Fibroblast of upper back skin (primary cell): ENCODE measurements at regions not wholly inside any gene's neighbourhood (a gene's known extent, or its start where the extent isn't known, plus 50 kb on each side); places are given as distances from the start of the nearest gene placed in this dataset.
"Not testable (repeated sequence)": the region's sequence is repeated elsewhere in the genome, so short reads cannot be mapped to it uniquely, and the experiment has no call there.

Source experiments
- DNase-seq: peaks from one replicate; pipeline ENCODE4 v3.0.0-alpha.2; 2013

DNA sequence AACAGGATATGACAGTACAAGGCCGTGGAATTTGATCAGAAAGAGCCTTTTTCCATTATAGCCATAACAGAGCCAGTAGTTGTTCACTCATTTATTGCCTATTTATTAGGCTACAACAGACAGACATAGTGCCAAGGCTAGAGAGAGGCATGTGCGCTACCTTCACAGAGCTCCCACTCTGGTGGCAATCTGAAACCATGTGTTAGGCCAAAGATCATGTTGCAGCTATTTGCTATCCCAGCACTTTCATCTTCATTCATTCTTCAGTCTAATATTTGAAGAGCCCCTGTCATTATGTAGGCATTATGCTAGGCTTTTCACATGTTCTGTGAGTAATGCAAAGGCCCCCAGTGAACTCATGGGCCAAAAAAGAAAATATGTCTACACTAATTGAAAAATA, 404.8 kb downstream of the IGSF11 start:
- no peak for DNase-seq

GRCh38 chr3:118635711-118636110, 398.9 kb downstream of the IGSF11 start:
- no peak for DNase-seq

DNA sequence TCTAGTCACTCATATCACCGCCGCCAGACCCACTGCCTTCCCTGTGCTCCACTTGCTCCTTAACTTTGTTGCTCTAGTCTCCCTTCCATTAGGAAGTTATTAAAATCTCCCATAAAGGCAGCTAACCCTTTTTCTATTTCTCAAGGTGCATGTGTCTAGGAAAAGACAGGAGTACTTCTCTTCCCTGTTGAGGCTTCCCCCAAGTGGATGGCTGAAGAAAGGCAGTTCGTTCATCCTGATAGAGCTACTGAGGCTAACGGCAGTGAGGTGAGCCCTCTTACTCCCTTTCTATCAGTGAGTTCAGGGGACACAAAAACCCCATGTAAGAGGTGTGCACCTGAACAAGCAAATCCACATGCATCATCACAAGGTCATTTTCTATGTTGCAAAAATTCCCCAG, 397.8 kb downstream of the IGSF11 start:
- no peak for DNase-seq

DNA sequence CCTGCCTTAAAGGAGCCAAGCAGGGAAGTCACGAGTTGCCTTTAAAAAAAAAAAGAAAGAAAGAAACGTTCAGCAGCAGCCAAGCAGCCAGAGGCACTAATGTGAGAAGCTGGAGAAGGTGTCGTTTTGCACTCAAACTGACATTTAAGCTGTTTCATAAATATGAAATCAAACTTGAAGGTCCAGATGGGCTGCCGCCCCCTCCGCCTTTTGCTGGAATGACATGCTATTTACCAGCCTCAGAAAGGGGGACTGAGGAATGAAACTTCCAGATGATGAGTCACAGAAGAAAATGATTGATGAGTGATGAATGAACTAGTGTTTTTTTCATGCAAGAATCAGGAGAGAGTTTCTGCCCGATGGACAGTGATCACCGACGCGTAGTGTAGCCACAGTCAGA, 396.8 kb downstream of the IGSF11 start:
- DNase-seq = no peak

DNA sequence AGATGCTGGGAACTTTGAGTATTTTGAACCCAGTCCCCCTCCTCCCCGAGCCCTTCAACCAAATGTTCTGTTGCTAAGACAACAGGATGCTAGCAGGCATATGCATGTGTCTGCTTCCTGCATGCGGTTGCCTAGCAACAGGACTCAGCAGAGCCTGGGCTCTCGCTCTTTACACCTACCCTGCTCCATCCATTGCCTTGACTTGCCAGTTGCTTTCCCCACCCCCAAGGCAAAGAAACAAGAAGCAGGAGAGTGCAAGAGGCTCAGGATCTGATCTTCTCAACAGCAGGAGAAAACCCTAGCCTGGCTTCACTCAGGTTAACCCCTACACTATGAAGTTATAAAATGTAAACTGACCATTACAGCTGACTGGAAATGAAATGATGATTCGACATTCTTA, 393.0 kb downstream of the IGSF11 start:
- no peak for DNase-seq

DNA sequence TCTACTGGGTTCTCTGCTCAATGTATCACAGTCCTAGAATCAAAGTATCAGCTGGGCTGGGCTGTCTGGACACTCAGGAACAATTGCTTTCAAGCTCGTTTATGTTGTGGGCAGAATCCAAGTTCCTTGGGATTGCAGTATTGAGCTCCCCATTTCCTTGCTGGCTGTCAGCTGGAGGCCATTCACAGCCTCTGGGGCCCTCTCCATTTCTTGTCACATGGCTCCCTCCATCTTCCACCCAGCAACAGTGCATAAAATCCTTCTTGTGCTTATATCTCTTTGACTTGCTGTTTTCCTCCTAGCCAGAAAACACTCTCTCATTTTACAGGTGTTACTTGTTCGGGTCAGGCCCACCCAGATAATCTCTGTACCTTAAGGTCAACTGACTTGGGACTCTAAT, 363.5 kb downstream of the IGSF11 start:
- no peak for DNase-seq

- no peak for DNase-seq
These were observed 359.3 kb downstream of the IGSF11 start for GRCh38 chr3:118675305-118675704.

- DNase-seq = not testable (repeated sequence)
These were observed 356.0 kb downstream of the IGSF11 start for GRCh38 chr3:118678663-118679062.

DNA sequence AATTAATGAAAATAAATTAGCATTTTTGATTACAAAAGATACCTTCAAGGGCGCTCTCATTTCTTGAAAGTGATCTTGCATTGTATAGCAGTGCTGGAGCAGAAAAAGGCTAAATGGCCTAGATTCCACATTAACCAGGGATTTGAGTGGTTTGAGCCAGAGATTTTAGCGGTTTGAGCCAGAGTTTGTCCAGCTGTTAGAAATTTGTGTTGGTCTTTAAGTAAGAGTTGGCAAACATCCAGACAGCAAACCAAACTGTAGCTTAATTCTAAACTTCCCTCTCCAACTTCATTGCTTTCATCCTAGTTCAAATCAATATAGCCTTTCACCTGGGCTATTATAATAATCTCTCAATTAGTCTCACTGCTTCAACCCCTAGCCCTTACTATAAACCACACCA, 351.7 kb downstream of the IGSF11 start:
- no peak for DNase-seq

DNA sequence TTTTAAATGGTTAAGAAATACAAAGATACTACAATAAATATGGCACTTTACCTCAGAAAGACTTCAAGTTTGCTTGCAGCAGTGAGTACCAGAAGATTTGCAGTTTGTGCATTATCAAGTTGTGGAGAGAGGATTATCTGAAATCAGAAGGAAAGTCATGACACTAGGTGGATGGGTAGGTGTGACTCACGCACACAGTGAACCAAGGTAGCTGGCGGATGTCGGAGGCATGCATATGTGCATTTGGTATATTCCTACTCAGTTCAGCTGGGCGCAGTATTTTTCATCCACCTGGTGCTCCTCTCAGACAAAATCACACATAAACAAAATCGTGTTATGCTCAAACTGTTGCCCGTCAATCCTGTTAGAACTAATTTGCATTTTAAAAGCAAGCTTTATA, 351.0 kb downstream of the IGSF11 start:
- no peak for DNase-seq

DNA sequence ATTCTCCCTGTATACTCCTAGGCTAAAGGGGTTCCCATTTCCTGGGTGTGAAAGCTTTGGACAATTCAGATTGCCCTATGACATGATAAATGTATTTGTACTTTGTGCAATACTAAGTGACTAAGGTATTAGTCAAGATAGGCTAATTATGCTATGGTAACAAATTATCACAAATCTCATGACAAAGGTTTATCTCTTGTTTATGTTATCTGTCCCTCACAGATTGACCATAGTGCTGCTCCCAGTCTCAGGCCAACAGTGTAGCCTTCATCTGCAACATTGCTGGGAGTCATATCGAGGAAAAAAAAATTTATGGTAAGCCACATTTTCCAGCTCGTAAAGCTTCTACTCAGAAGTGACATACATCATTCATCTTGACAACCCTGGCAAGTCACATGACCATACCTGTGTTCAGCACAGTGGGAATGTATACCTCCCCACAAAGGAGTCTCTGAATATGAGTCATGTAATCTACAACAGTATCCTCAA, 346.2 kb downstream of the IGSF11 start:
- DNase-seq = no peak

DNA sequence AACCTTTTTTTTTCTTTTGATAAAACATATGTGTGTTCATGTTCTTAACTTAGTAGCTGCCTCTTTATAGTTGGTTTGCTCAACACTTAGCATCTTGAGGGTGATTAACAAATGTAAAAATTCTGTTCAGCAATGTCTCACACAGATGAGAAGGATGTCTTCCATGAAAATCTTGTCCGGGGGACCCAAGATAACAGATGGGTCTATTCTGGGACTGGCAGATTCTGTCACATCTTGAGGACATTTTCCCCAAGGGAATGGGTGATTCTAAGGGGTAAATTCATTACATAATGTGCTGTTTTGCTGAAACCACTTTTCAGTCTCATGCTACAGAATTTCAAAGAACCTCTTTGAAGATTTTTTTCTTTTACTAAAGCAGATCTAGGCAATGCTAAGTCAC, 342.2 kb downstream of the IGSF11 start:
- no peak for DNase-seq

DNA sequence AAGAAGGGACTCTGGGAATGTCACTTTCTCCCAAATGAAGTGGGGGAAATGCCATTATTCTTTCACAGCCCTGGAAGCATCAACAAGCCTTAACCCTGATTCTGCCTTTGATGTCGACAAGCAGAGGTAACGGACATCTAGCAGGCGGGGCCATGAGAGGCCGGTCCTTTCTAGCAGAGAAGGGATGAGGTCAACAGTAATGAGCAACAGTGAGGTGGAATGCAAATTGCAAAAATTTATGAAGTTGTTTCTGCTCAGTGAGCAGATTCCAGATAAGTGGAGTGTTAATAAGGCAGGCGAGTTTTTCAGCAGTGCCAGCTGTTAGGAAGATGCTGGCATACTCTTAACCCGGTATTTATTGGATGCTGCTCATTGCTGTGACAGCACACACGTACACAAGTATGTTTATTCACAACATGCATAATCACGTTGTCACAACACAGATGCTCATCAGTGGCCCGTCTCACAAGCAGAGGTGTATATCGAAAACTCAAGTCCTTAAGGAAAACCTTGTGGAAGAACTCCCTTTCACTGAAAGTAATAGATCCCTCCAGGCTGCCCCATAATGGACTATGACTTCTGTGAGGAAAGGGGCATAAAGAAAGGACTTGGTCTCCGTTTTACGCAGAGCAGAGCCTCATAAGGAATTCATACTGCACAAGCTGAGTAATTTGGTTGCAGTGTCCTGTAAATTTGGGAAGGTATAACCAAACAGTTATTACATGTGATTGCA, 329.0 kb downstream of the IGSF11 start:
- no peak for DNase-seq

DNA sequence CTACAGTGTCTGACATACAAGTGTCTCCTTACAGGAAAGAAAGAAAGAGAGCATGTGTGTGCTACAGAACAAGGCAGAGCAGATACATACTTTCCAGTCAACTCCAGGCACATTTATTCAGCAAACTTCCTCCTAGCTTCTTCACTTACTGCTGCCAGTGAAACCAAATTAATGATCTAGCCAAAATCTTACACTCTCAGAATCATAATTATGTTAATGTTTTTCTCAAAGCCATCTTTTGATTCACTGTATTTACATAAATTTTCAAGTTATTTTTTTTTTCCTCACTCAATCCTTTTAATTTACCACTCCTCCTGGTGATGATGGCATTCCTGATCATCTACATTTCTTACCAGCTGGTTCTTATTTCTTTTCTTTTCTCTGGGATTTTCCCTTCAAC, 326.7 kb downstream of the IGSF11 start:
- DNase-seq = no peak

DNA sequence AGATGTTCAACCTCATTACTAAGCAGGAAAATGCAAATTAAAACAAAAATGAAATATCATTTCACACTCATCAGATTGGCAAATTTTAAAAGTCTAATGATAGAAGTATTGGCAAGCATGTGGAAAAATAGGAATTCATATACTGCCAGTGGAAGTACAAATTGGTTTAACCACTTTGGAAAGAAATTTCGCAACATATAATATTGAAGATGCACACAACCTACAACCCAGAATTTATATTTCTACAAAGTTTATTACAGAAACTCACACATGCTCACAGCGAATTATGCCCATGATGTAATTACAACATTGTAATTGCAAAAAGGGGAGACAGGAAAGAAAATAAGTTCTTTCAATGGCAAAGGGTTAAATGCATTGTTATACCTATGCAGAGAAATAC, 324.1 kb downstream of the IGSF11 start:
- no peak for DNase-seq

GRCh38 chr3:118713502-118714207, 321.0 kb downstream of the IGSF11 start:
- no peak for DNase-seq

DNA sequence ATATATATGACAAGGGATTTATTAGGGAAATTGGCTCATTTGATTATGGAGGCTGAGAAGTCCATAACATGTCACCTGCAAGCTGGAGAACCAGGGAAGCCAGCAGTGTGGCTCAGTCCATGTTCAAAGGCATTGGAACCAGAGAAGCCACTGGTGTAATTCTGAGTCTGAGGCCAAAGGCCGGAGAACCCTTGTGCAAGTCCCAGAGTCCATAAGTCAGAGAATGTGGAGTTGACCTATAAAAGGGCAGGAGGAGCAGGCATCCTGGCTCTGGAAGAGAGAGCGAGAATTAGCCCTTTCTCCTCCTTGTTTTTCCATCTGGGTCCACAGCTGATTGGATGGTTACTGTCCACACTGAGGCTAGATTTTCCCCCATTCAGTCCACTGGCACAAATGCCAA, 319.8 kb downstream of the IGSF11 start:
- no peak for DNase-seq

- DNase-seq = no peak
These were observed 305.1 kb downstream of the IGSF11 start for GRCh38 chr3:118729546-118729945.

- no peak for DNase-seq
These were observed 300.0 kb downstream of the IGSF11 start for GRCh38 chr3:118734664-118735063.

GRCh38 chr3:118736107-118736506, 298.5 kb downstream of the IGSF11 start:
- DNase-seq = no peak

DNA sequence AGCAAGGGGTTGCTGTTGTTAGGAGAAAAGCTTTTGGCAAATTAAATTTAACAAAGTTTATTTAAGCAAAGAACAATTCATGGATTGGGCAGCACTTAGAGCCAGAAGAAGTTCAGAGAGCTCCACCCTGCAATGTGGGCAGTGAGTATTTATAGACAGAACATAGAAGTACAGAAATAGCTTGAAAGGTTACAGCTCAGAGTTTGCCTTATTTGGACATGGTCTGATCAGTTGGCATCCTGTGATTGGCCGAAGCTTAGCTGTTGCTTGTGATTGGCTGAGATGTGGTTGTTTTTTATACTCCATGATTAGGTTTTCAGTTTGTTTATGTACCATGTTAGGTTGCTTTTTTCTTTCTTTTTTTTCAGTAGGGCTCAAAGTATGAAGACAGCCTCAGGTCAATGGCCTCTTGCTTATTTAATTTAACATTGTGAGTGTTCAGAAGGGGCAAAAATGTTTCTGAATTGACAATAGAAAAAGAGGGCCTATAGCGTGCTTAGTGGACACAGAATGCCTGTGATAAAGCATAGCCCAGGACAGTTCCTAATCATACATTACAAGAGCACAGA, 293.8 kb downstream of the IGSF11 start:
- no peak for DNase-seq

- DNase-seq = no peak
These were observed 291.9 kb downstream of the IGSF11 start for GRCh38 chr3:118742760-118743159.

GRCh38 chr3:118744186-118744585, 290.5 kb downstream of the IGSF11 start:
- DNase-seq = no peak
